HepG2 (cell line): ENCODE measurements at regions not wholly inside any gene's neighbourhood (a gene's known extent, or its start where the extent isn't known, plus 50 kb on each side); places are given as distances from the start of the nearest gene placed in this dataset.

ENCODE experiments used
- ATF7 ChIP-seq, 2 experiments: fragments of 450-650 bp in 1 of 2; sonication (generic) in 1 of 2; formaldehyde crosslinking in 1 of 2; IDR thresholded peaks; 2 replicates each; pipeline versions ENCODE4 v1.4.0 to v1.6.1; 2016 to 2020; ENCODE audit warnings: antibody characterized with exemption in 1 of 2, mild to moderate bottlenecking in 1 of 2, missing genetic modification reagents in 1 of 2
- DZIP1 ChIP-seq: sonication (generic); formaldehyde crosslinking; IDR thresholded peaks from 2 replicates; pipeline ENCODE4 v1.5.0; 2020; ENCODE audit warnings: mild to moderate bottlenecking, missing genetic modification reagents
- GTF3A ChIP-seq: sonication (generic); formaldehyde crosslinking; conservative IDR thresholded peaks from 2 replicates; pipeline ENCODE4 v1.4.0; 2020; ENCODE audit warnings: mild to moderate bottlenecking, missing genetic modification reagents
- HDAC1 ChIP-seq: sonication (generic); formaldehyde crosslinking; IDR thresholded peaks from 2 replicates; pipeline ENCODE4 v1.5.1; 2020; ENCODE audit warnings: mild to moderate bottlenecking, missing genetic modification reagents
- HHEX ChIP-seq: IDR thresholded peaks from 2 replicates; pipeline ENCODE4 v1.6.1; 2016; ENCODE audit warnings: control low read depth
- HNRNPLL ChIP-seq: fragments of 200-400 bp; formaldehyde crosslinking; IDR thresholded peaks from 2 replicates; pipeline ENCODE4 v1.6.1; 2017; ENCODE audit warnings: mild to moderate bottlenecking, low read depth, low read length; ENCODE audit not compliant: poor library complexity, severe bottlenecking
- MYPOP ChIP-seq: sonication (generic); formaldehyde crosslinking; IDR thresholded peaks from 2 replicates; pipeline ENCODE4 v1.8.1; 2023; ENCODE audit warnings: mild to moderate bottlenecking, moderate library complexity, missing genetic modification reagents
- PHF21A ChIP-seq: sonication (generic); formaldehyde crosslinking; IDR thresholded peaks from 2 replicates; pipeline ENCODE4 v1.5.0; 2020; ENCODE audit warnings: mild to moderate bottlenecking, missing genetic modification reagents
- RNF2 ChIP-seq: fragments of 450-650 bp; conservative IDR thresholded peaks from 2 replicates; pipeline ENCODE4 v1.6.1; 2016; ENCODE audit warnings: low read depth
- SNAPC4 ChIP-seq: sonication (generic); formaldehyde crosslinking; IDR thresholded peaks from 2 replicates; pipeline ENCODE4 v1.4.0; 2020; ENCODE audit warnings: mild to moderate bottlenecking, missing genetic modification reagents
- SOX13 ChIP-seq, 3 experiments: fragments of 450-650 bp in 1 of 3; sonication (generic) in 1 of 3; formaldehyde crosslinking in 1 of 3; IDR thresholded peaks in 2 of 3; conservative IDR thresholded peaks in 1 of 3; 2 replicates each; pipeline versions ENCODE4 v1.5.0 to v1.6.1; 2016 to 2020; ENCODE audit warnings: antibody characterized with exemption in 1 of 3, mild to moderate bottlenecking in 1 of 3, missing compliant biosample characterization in 1 of 3, missing genetic modification reagents in 1 of 3, moderate library complexity in 1 of 3
- U2AF1 ChIP-seq: fragments of 200-400 bp; formaldehyde crosslinking; optimal IDR thresholded peaks from 2 replicates; pipeline ENCODE3; 2017; ENCODE audit warnings: mild to moderate bottlenecking, low read depth, low read length
- XRCC5 ChIP-seq: fragments of 200-400 bp; formaldehyde crosslinking; optimal IDR thresholded peaks from 2 replicates; pipeline ENCODE3; 2017; ENCODE audit warnings: mild to moderate bottlenecking, low read length
- ZC3H4 ChIP-seq: sonication (generic); formaldehyde crosslinking; IDR thresholded peaks from 2 replicates; pipeline ENCODE4 v1.4.0; 2020; ENCODE audit warnings: missing genetic modification reagents, borderline replicate concordance
- ZNF101 ChIP-seq: sonication (generic); formaldehyde crosslinking; IDR thresholded peaks from 2 replicates; pipeline ENCODE4 v1.4.0; 2020; ENCODE audit warnings: mild to moderate bottlenecking, low read depth, missing genetic modification reagents, borderline replicate concordance
- ZNF333 ChIP-seq: sonication (generic); formaldehyde crosslinking; IDR thresholded peaks from 2 replicates; pipeline ENCODE4 v1.4.0; 2020; ENCODE audit warnings: mild to moderate bottlenecking, missing genetic modification reagents, borderline replicate concordance
- ZNF75D ChIP-seq: sonication (generic); formaldehyde crosslinking; IDR thresholded peaks from 2 replicates; pipeline ENCODE4 v1.8.1; 2023; ENCODE audit warnings: missing genetic modification reagents, mild to moderate bottlenecking, borderline replicate concordance
- ZNF816 ChIP-seq: sonication (generic); formaldehyde crosslinking; IDR thresholded peaks from 2 replicates; pipeline ENCODE4 v1.8.0; 2022; ENCODE audit warnings: missing genetic modification reagents, mild to moderate bottlenecking, borderline replicate concordance
- ZSCAN22 ChIP-seq: sonication (generic); formaldehyde crosslinking; IDR thresholded peaks from 2 replicates; pipeline ENCODE4 v1.4.0; 2020; ENCODE audit warnings: mild to moderate bottlenecking, missing genetic modification reagents
- ZUFSP ChIP-seq: sonication (generic); formaldehyde crosslinking; IDR thresholded peaks from 2 replicates; pipeline ENCODE4 v1.9.0; 2021; ENCODE audit warnings: missing genetic modification reagents, mild to moderate bottlenecking, borderline replicate concordance

DNA sequence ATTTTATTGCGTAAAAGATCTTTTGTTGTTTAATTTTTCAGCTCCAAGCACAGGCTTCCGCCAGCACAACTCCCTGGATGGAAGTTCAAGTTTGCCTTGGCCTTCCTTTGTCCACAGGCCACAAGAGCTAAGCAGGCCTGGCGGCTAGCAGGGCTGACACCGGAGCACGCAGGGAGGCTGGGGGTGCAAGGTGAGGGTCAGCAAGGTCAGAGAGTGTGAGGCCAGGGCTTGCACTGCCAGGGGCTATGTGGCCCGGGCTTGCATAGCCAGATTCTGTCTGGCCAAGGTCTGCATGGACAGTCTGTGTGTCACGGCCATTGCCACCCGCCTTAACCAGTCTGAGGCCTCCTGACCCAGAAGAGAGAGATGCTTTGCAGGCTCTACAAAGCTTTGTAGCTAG lies 123.9 kb downstream of the BCOR start (continued):
- no peak for TF ChIP-seq SNAPC4 (CRISPR knock-in tag)
- no peak for TF ChIP-seq ZC3H4 (CRISPR knock-in tag)
- no peak for TF ChIP-seq MYPOP
- TF ChIP-seq RNF2 = no peak
- TF ChIP-seq ZUFSP (CRISPR knock-in tag) = no peak
- TF ChIP-seq ZNF101 = no peak
- no peak for TF ChIP-seq ATF7 (IDR thresholded peaks at IDR 0.05)
- no peak for TF ChIP-seq ATF7 (CRISPR knock-in tag; IDR thresholded peaks at IDR 0.05)
- TF ChIP-seq XRCC5 = no peak
- no peak for TF ChIP-seq DZIP1 (CRISPR knock-in tag)
- TF ChIP-seq GTF3A (CRISPR knock-in tag) = no peak
- no peak for TF ChIP-seq SOX13 (IDR thresholded peaks at IDR 0.05)
- peak in 1 of 2 experiments; percentile 51; a peak in 1 of 4 replicates for TF ChIP-seq SOX13 (CRISPR knock-in tag; conservative IDR thresholded peaks at IDR 0.05 in 1 of 2, IDR thresholded peaks at IDR 0.05 in 1 of 2)
- 0 out of 2 replicates have a peak, but pooled peaks have one; percentile 23 for TF ChIP-seq HDAC1 (CRISPR knock-in tag)
- no peak for TF ChIP-seq HHEX
- no peak for TF ChIP-seq ZNF75D (CRISPR knock-in tag)
- TF ChIP-seq HNRNPLL = no peak
- no peak for TF ChIP-seq ZNF333 (CRISPR knock-in tag)
- no peak for TF ChIP-seq U2AF1
- no peak for TF ChIP-seq ZSCAN22 (CRISPR knock-in tag)
- no peak for TF ChIP-seq ZNF816
- TF ChIP-seq PHF21A (CRISPR knock-in tag) = 0 out of 2 replicates have a peak, but pooled peaks have one; percentile 16
